ENCODE measurements at regions not wholly inside any gene's neighbourhood (a gene's known extent, or its start where the extent isn't known, plus 50 kb on each side); places are given as distances from the start of the nearest gene placed in this dataset.
"Not testable (repeated sequence)": the region's sequence is repeated elsewhere in the genome, so short reads cannot be mapped to it uniquely, and the experiment has no call there.

- not testable (repeated sequence) for DNase-seq
Measured at GRCh38 chrX:90848595-90848994, 586.0 kb upstream of the PABPC5 start.

GRCh38 chrX:90883479-90883878 is 551.2 kb upstream of the PABPC5 start:
- DNase-seq: no peak

- DNase-seq: not testable (repeated sequence)
Measured at GRCh38 chrX:90914816-90915215, 519.8 kb upstream of the PABPC5 start.

GRCh38 chrX:90946870-90947269 is 487.8 kb upstream of the PABPC5 start:
- DNase-seq: peak; percentile 54

- not testable (repeated sequence) for DNase-seq
Measured at GRCh38 chrX:90995191-90995590, 439.4 kb upstream of the PABPC5 start.

- DNase-seq: peak; percentile 61
Measured at GRCh38 chrX:91018111-91018510, 416.5 kb upstream of the PABPC5 start.

GRCh38 chrX:91039777-91040176 is 394.9 kb upstream of the PABPC5 start:
- no peak for DNase-seq

- no peak for DNase-seq
Measured at GRCh38 chrX:91066104-91066503, 368.5 kb upstream of the PABPC5 start.

GRCh38 chrX:91079342-91080114 is 355.1 kb upstream of the PABPC5 start:
- no peak for DNase-seq

- no peak for DNase-seq
Measured at GRCh38 chrX:91080822-91081221, 353.8 kb upstream of the PABPC5 start.

GRCh38 chrX:91081873-91082272 is 352.8 kb upstream of the PABPC5 start:
- DNase-seq: no peak

GRCh38 chrX:91108761-91109160 is 325.9 kb upstream of the PABPC5 start:
- peak; percentile 43 for DNase-seq

GRCh38 chrX:91122151-91122694 is 312.4 kb upstream of the PABPC5 start:
- no peak for DNase-seq

GRCh38 chrX:91137883-91138282 is 296.8 kb upstream of the PABPC5 start:
- no peak for DNase-seq
